ENCODE measurements at regions not wholly inside any gene's neighbourhood (a gene's known extent, or its start where the extent isn't known, plus 50 kb on each side); places are given as distances from the start of the nearest gene placed in this dataset.

- peaks cover 31% of the 10 kb centered on the region for H3K9me3 ChIP-seq (ENCODE audit: control insufficient read depth, low read length)
- no peak overlapping the region for H3K9ac ChIP-seq (ENCODE audit: extremely low read depth, low read length, poor library complexity, severe bottlenecking)
- no peak for TF ChIP-seq CTCF (conservative IDR thresholded peaks at IDR 0.05)
- H3K36me3 ChIP-seq (ENCODE audit: control insufficient read depth, insufficient read depth, low read length): no peaks in the 10 kb centered on the region
- H3K4me3 ChIP-seq (ENCODE audit: low read length): no peak overlapping the region
- H3K4me1 ChIP-seq (ENCODE audit: control insufficient read depth, insufficient read depth, low read length): no peaks in the 10 kb centered on the region
- Mint-ChIP-seq H3K27me3 (ENCODE audit: insufficient read depth) (no peaks in the 10 kb centered on the region), H3K4me1 (peaks cover 7% of the 10 kb centered on the region), H3K9me3 (peaks cover 38% of the 10 kb centered on the region), H3K27ac (no peak overlapping the region), H3K4me3 (no peak overlapping the region), H3K36me3 (ENCODE audit: low read depth) (no peaks in the 10 kb centered on the region)
- H3K27me3 ChIP-seq (ENCODE audit: control insufficient read depth, insufficient read depth, low read length, poor library complexity, severe bottlenecking): no peaks in the 10 kb centered on the region
- DNase-seq: no peak
- H3K27ac ChIP-seq (ENCODE audit: low read depth, low read length): no peak overlapping the region
- WGBS, 2 experiments (ENCODE audit: insufficient coverage in 1 of 2, insufficient read length in 1 of 2): 70 to 92% methylated on average over 2 to 4 of the region's 4 CpGs
Measured at GRCh38 chr1:112769611-112770010, 54.5 kb upstream of the PPM1J start.

DNA sequence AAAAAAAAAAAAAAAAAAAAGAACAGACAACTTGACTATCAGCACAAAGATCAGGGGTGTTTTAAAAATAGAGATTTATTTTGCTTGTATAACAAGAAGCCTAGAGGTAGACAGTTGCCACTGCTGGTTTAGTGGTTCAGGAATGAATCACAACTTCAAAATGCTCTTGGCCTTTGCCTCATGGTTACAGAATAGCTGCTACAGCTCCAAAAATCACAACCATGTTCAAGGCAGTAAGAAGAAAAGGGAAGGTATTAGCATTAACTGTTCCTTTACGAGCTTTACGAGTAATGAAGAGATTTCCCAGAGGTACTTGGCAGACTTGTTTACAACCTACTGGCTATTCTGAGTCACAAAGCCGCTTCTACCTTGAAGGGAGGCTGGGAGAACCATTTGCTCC, 52.5 kb upstream of the PPM1J start:
- no peaks in the 10 kb centered on the region for H3K36me3 ChIP-seq (ENCODE audit: control insufficient read depth, insufficient read depth, low read length)
- TF ChIP-seq CTCF (conservative IDR thresholded peaks at IDR 0.05): no peak
- Mint-ChIP-seq H3K27me3 (ENCODE audit: insufficient read depth) (peaks cover 4% of the 10 kb centered on the region), H3K4me1 (peaks cover 12% of the 10 kb centered on the region), H3K27ac (no peak overlapping the region), H3K4me3 (no peak overlapping the region), H3K9me3 (peaks cover 31% of the 10 kb centered on the region), H3K36me3 (ENCODE audit: low read depth) (no peaks in the 10 kb centered on the region)
- H3K4me1 ChIP-seq (ENCODE audit: control insufficient read depth, insufficient read depth, low read length): no peaks in the 10 kb centered on the region
- no peak overlapping the region for H3K9ac ChIP-seq (ENCODE audit: extremely low read depth, low read length, poor library complexity, severe bottlenecking)
- H3K4me3 ChIP-seq (ENCODE audit: low read length): no peak overlapping the region
- no peak overlapping the region for H3K27ac ChIP-seq (ENCODE audit: low read depth, low read length)
- peaks cover 25% of the 10 kb centered on the region for H3K9me3 ChIP-seq (ENCODE audit: control insufficient read depth, low read length)
- 76 to 95% methylated on average over 2 to 3 of the region's 3 CpGs for WGBS, 2 experiments (ENCODE audit: insufficient coverage in 1 of 2, insufficient read length in 1 of 2)
- no peaks in the 10 kb centered on the region for H3K27me3 ChIP-seq (ENCODE audit: control insufficient read depth, insufficient read depth, low read length, poor library complexity, severe bottlenecking)
- DNase-seq: no peak

Measured in endodermal cell (in vitro differentiated cells).